Endothelial cell of umbilical vein (primary cell): ENCODE measurements at regions not wholly inside any gene's neighbourhood (a gene's known extent, or its start where the extent isn't known, plus 50 kb on each side); places are given as distances from the start of the nearest gene placed in this dataset.

Experiments
- BruUV-seq: library from RNA; stranded (reverse); fragments of 400-500 nt; replicated peaks from 2 replicates; lab custom pipeline; 2021; lab: Mats Ljungman, UMichigan
- CTCF ChIA-PET: fragments of 300-600, 350-600 bp; sonication (Branson Sonifier 250); formaldehyde crosslinking; loops from one replicate; lab custom pipeline; 2021; ENCODE audit warnings: antibody characterized with exemption, inconsistent platforms; lab: Charles Lee
- POLR2A ChIA-PET: fragments of 300-600, 350-600 bp; sonication (Branson Sonifier 250); formaldehyde crosslinking; loops from one replicate; lab custom pipeline; 2021; ENCODE audit warnings: antibody characterized with exemption, inconsistent platforms; lab: Charles Lee
- DNase-seq: peaks from one replicate; pipeline ENCODE4 v3.0.0-alpha.2; 2011; ENCODE audit warnings: low read depth, low spot score
- FAIRE-seq: peaks from 2 replicates; lab custom pipeline; 2011; peaks lifted over from hg19 to GRCh38; lab: Jason Lieb, UNC
- H2AFZ ChIP-seq: 2 replicates; pipeline ENCODE4 v1.6.0; 2012; ENCODE audit warnings: low read depth, low read length, control low read depth, inconsistent platforms
- H3K27ac ChIP-seq: 2 replicates; pipeline ENCODE4 v1.5.1; 2011; ENCODE audit warnings: low read depth, mild to moderate bottlenecking, control low read depth, low read length, moderate library complexity; ENCODE audit not compliant: insufficient read depth
- H3K27me3 ChIP-seq, 2 experiments: 2 replicates each; pipeline versions ENCODE4 v1.6.0 to v1.6.1; 2011; ENCODE audit warnings: low read length in 2 of 2, mixed read lengths in 1 of 2; ENCODE audit not compliant: control insufficient read depth in 2 of 2, insufficient read depth in 2 of 2
- H3K36me3 ChIP-seq, 2 experiments: 2 replicates in 1 of 2; 3 replicates in 1 of 2; pipeline ENCODE4 v1.5.1; 2011; ENCODE audit warnings: low read length in 2 of 2, mild to moderate bottlenecking in 1 of 2, moderate library complexity in 1 of 2; ENCODE audit not compliant: control insufficient read depth in 2 of 2, insufficient read depth in 2 of 2; ENCODE audit errors: extremely low read depth in 1 of 2
- H3K4me1 ChIP-seq: 3 replicates; pipeline ENCODE4 v1.5.1; 2011; ENCODE audit warnings: mild to moderate bottlenecking, low read length; ENCODE audit not compliant: control insufficient read depth, insufficient read depth; ENCODE audit errors: extremely low read depth
- H3K4me2 ChIP-seq: 2 replicates; pipeline ENCODE4 v1.6.1; 2011; ENCODE audit warnings: low read length, control low read depth, mixed read lengths; ENCODE audit not compliant: insufficient read depth
- H3K4me3 ChIP-seq, 3 experiments: fragments of 200-600 bp in 1 of 3; sonication (generic), shearing (Covaris generic) in 1 of 3; replicated peaks in 1 of 3; 2 replicates each; pipeline ENCODE4 v1.5.1; 2011 to 2016; ENCODE audit warnings: control low read depth in 3 of 3, low read length in 3 of 3, mild to moderate bottlenecking in 2 of 3, inconsistent platforms in 1 of 3, low read depth in 1 of 3, moderate library complexity in 1 of 3; ENCODE audit not compliant: insufficient read depth in 1 of 3
- H3K79me2 ChIP-seq: 2 replicates; pipeline ENCODE4 v1.6.0; 2012; ENCODE audit warnings: low read length, inconsistent platforms; ENCODE audit not compliant: control insufficient read depth, insufficient read depth
- H3K9ac ChIP-seq: replicated peaks from 2 replicates; pipeline ENCODE3; 2011; ENCODE audit warnings: low read length, control low read depth; ENCODE audit not compliant: insufficient read depth; ENCODE audit errors: extremely low read depth
- H3K9me1 ChIP-seq: replicated peaks from 3 replicates; pipeline ENCODE4 v1.6.0; 2011; ENCODE audit warnings: mild to moderate bottlenecking, low read length; ENCODE audit not compliant: control insufficient read depth, insufficient read depth; ENCODE audit errors: extremely low read depth
- H3K9me3 ChIP-seq: replicated peaks from 2 replicates; pipeline ENCODE4 v1.5.1; 2012; ENCODE audit warnings: low read length, inconsistent platforms; ENCODE audit not compliant: control insufficient read depth, insufficient read depth
- H4K20me1 ChIP-seq: replicated peaks from 2 replicates; pipeline ENCODE3; 2011; ENCODE audit warnings: mild to moderate bottlenecking, low read length; ENCODE audit not compliant: control insufficient read depth, insufficient read depth; ENCODE audit errors: extremely low read depth
- CTCF ChIP-seq, 2 donors: IDR thresholded peaks; 1 replicate in 1 of 2; 2 replicates in 1 of 2; pipeline ENCODE4 v1.5.1; 2011; ENCODE audit warnings: low read length in 2 of 2, mild to moderate bottlenecking in 2 of 2, moderate library complexity in 2 of 2, control low read depth in 1 of 2, inconsistent platforms in 1 of 2, low read depth in 1 of 2; ENCODE audit not compliant: insufficient read depth in 1 of 2; ENCODE audit errors: extremely low read depth in 1 of 2
- EZH2 ChIP-seq: IDR thresholded peaks from 2 replicates; pipeline ENCODE4 v1.6.1; 2012; ENCODE audit warnings: borderline replicate concordance, low read depth, mild to moderate bottlenecking, moderate library complexity, low read length, inconsistent platforms; ENCODE audit not compliant: severe bottlenecking
- FOS ChIP-seq: IDR thresholded peaks from 2 replicates; pipeline ENCODE4 v1.6.1; 2011; ENCODE audit warnings: mild to moderate bottlenecking, low read length, moderate library complexity, borderline replicate concordance; ENCODE audit not compliant: insufficient read depth
- GATA2 ChIP-seq: IDR thresholded peaks from 2 replicates; pipeline ENCODE4 v1.7.0; 2011; ENCODE audit warnings: low read depth, mild to moderate bottlenecking, moderate library complexity, mixed read lengths, low read length; ENCODE audit not compliant: insufficient read length, insufficient read depth
- JUN ChIP-seq: IDR thresholded peaks from 2 replicates; pipeline ENCODE4 v1.6.1; 2011; ENCODE audit warnings: borderline replicate concordance, low read depth; ENCODE audit not compliant: insufficient read length, insufficient read depth
- MAX ChIP-seq: IDR thresholded peaks from 2 replicates; pipeline ENCODE4 v1.6.1; 2011; ENCODE audit not compliant: insufficient read depth, insufficient read length
- MYC ChIP-seq: IDR thresholded peaks from one replicate; pipeline ENCODE4 v1.6.1; 2011; ENCODE audit warnings: mild to moderate bottlenecking, low read depth, low read length
- POLR2A ChIP-seq: IDR thresholded peaks from 2 replicates; pipeline ENCODE4 v1.6.1; 2012; ENCODE audit warnings: low read depth, mild to moderate bottlenecking, control low read depth, low read length
- POLR2AphosphoS5 ChIP-seq: IDR thresholded peaks from 2 replicates; pipeline ENCODE4 v1.6.1; 2012; ENCODE audit warnings: low read depth, mild to moderate bottlenecking, control low read depth, low read length, moderate library complexity; ENCODE audit not compliant: insufficient read depth
- dilution Hi-C: fragments of 300-500 bp; cut with MboI; formaldehyde crosslinking; loops from one replicate; pipeline ENCODE4 v1.15.0; 2019; ENCODE audit warnings: low sequenced_read_pairs; ENCODE audit not compliant: extremely low pct_ligation_motif_present
- intact Hi-C: fragments of 100-400 bp; cut with micrococcal nuclease; formaldehyde crosslinking; loops from one replicate; pipeline ENCODE4 v1.10.0; 2022

GRCh38 chr10:57968328-57969016 lies 299.2 kb downstream of the IPMK start:
- H3K36me3 ChIP-seq: no peaks in the 10 kb centered on the region
- ChIA-PET CTCF (no interaction called here), POLR2A (no interaction called here)
- H3K9me3 ChIP-seq: no peaks in the 10 kb centered on the region
- DNase-seq (no peak), FAIRE-seq (no peak)
- H3K9me1 ChIP-seq: no peaks in the 10 kb centered on the region
- peaks cover under 1% of the 10 kb centered on the region for H3K4me1 ChIP-seq
- dilution Hi-C loops: no loop called here
- no TSS peak for BruUV-seq
- no peak overlapping the region for H3K4me2 ChIP-seq
- H3K9ac ChIP-seq: no peak overlapping the region
- H2AFZ ChIP-seq: no peak overlapping the region
- TF ChIP-seq CTCF (IDR thresholded peaks at IDR 0.05; ENCODE audit: extremely low read depth in 1 of 2, insufficient read depth in 1 of 2, low read depth in 1 of 2, low read length in 2 of 2) (no peak), GATA2 (no peak), EZH2 (no peak), FOS (no peak), MYC (no peak), MAX (no peak), JUN (no peak), POLR2AphosphoS5 (no peak), POLR2A (no peak)
- H4K20me1 ChIP-seq: no peaks in the 10 kb centered on the region
- intact Hi-C loops: no loop called here
- no peaks in the 10 kb centered on the region for H3K27me3 ChIP-seq
- no peak overlapping the region for H3K27ac ChIP-seq
- H3K4me3 ChIP-seq: no peak overlapping the region
- no peaks in the 10 kb centered on the region for H3K79me2 ChIP-seq
